Thoracic aorta (tissue), 2 donors: ENCODE measurements at regions not wholly inside any gene's neighbourhood (a gene's known extent, or its start where the extent isn't known, plus 50 kb on each side); places are given as distances from the start of the nearest gene placed in this dataset.

Source experiments
- ATAC-seq: fragments of 150-250 bp; one replicate; pipeline ENCODE4 v1.8.0; 2017; ENCODE audit warnings: low read depth; ENCODE audit not compliant: insufficient number of reproducible peaks, low FRiP score
- DNase-seq: peaks from one replicate; pipeline ENCODE4 v3.0.0-alpha.2; 2020; ENCODE audit warnings: low spot score
- H3K27ac ChIP-seq, 2 donors: fragments of 200-600 bp; sonication (generic); 1 replicate in 1 of 2; 2 replicates in 1 of 2; pipeline ENCODE4 v1.5.1; 2016; ENCODE audit warnings: mild to moderate bottlenecking in 2 of 2, moderate library complexity in 2 of 2
- H3K27me3 ChIP-seq: fragments of 200-600 bp; sonication (generic); replicated peaks from 2 replicates; pipeline ENCODE4 v1.6.0; 2016; ENCODE audit warnings: mild to moderate bottlenecking; ENCODE audit not compliant: insufficient read depth
- H3K36me3 ChIP-seq: fragments of 200-600 bp; sonication (generic); one replicate; pipeline ENCODE4 v1.5.1; 2016
- H3K4me1 ChIP-seq, 2 donors: fragments of 200-600 bp; sonication (generic); 1 replicate in 1 of 2; 2 replicates in 1 of 2; pipeline versions ENCODE4 v1.5.1 to v1.6.0; 2016; ENCODE audit warnings: low read depth in 2 of 2, mild to moderate bottlenecking in 1 of 2; ENCODE audit not compliant: control insufficient read depth in 1 of 2
- H3K4me3 ChIP-seq: fragments of 200-600 bp; sonication (generic); 2 replicates; pipeline ENCODE4 v1.5.1; 2016; ENCODE audit warnings: mild to moderate bottlenecking
- H3K9me3 ChIP-seq: fragments of 200-600 bp; sonication (generic); 2 replicates; pipeline ENCODE4 v1.5.1; 2016
- CTCF ChIP-seq: fragments of 200-600 bp; sonication (generic); IDR thresholded peaks from one replicate; pipeline ENCODE4 v1.5.1; 2019; ENCODE audit warnings: antibody characterized with exemption

GRCh38 chr4:1503583-1504471 lies 97.6 kb upstream of the NKX1-1 start:
- Histone ChIP-seq H3K27ac (no peak overlapping the region), H3K9me3 (no peaks in the 10 kb centered on the region), H3K27me3 (no peaks in the 10 kb centered on the region), H3K4me3 (no peak overlapping the region), H3K4me1 (no peaks in the 10 kb centered on the region), H3K36me3 (no peaks in the 10 kb centered on the region)
- no peak for TF ChIP-seq CTCF
- DNase-seq (no peak), ATAC-seq (no peak)

GRCh38 chr4:1502976-1503375 lies 96.7 kb upstream of the NKX1-1 start:
- TF ChIP-seq CTCF = no peak
- Histone ChIP-seq H3K9me3 (no peaks in the 10 kb centered on the region), H3K27me3 (no peaks in the 10 kb centered on the region), H3K36me3 (no peaks in the 10 kb centered on the region), H3K4me1 (no peaks in the 10 kb centered on the region), H3K4me3 (no peak overlapping the region), H3K27ac (no peak overlapping the region)
- DNase-seq (no peak), ATAC-seq (no peak)

GRCh38 chr4:1502501-1502886 lies 96.3 kb upstream of the NKX1-1 start:
- no peak for DNase-seq
- H3K27me3 ChIP-seq = no peaks in the 10 kb centered on the region
- no peak for TF ChIP-seq CTCF
- no peak for ATAC-seq
- H3K9me3 ChIP-seq = no peaks in the 10 kb centered on the region
- H3K4me3 ChIP-seq = no peak overlapping the region
- no peaks in the 10 kb centered on the region for H3K36me3 ChIP-seq
- H3K27ac ChIP-seq = no peak overlapping the region
- no peaks in the 10 kb centered on the region for H3K4me1 ChIP-seq

GRCh38 chr4:1501754-1502500 lies 95.7 kb upstream of the NKX1-1 start:
- no peak overlapping the region for H3K27ac ChIP-seq
- H3K4me1 ChIP-seq = no peaks in the 10 kb centered on the region
- ATAC-seq = no peak
- no peak for DNase-seq
- H3K36me3 ChIP-seq = no peaks in the 10 kb centered on the region
- no peak overlapping the region for H3K4me3 ChIP-seq
- no peak for TF ChIP-seq CTCF
- H3K9me3 ChIP-seq = no peaks in the 10 kb centered on the region
- H3K27me3 ChIP-seq = no peaks in the 10 kb centered on the region

- no peak for TF ChIP-seq CTCF
- Histone ChIP-seq H3K9me3 (no peaks in the 10 kb centered on the region), H3K4me1 (no peaks in the 10 kb centered on the region), H3K27me3 (no peaks in the 10 kb centered on the region), H3K4me3 (no peak overlapping the region), H3K27ac (no peak overlapping the region), H3K36me3 (no peaks in the 10 kb centered on the region)
- no peak for DNase-seq
- no peak for ATAC-seq
Measured at GRCh38 chr4:1500966-1501753, 94.9 kb upstream of the NKX1-1 start.
